ENCODE measurements at regions not wholly inside any gene's neighbourhood (a gene's known extent, or its start where the extent isn't known, plus 50 kb on each side); places are given as distances from the start of the nearest gene placed in this dataset.
A peak's percentile ranks its signal among the peaks of the same experiment; 100 is the strongest.

GRCh38 chr4:11603591-11604194 is 175.0 kb upstream of the HS3ST1 start:
- no peak for DNase-seq

- DNase-seq = no peak
Measured at GRCh38 chr4:11602606-11603340, 174.1 kb upstream of the HS3ST1 start.

- no peak for DNase-seq
Measured at GRCh38 chr4:11599064-11599463, 170.4 kb upstream of the HS3ST1 start.

- DNase-seq = no peak
Measured at GRCh38 chr4:11598591-11598990, 169.9 kb upstream of the HS3ST1 start.

- DNase-seq = no peak
Measured at GRCh38 chr4:11597506-11597905, 168.8 kb upstream of the HS3ST1 start.

- no peak for DNase-seq
Measured at GRCh38 chr4:11596989-11597388, 168.3 kb upstream of the HS3ST1 start.

- DNase-seq = no peak
Measured at GRCh38 chr4:11593576-11594116, 165.0 kb upstream of the HS3ST1 start.

GRCh38 chr4:11592276-11592675 is 163.6 kb upstream of the HS3ST1 start:
- DNase-seq = no peak

- no peak for DNase-seq
Measured at GRCh38 chr4:11590132-11590531, 161.4 kb upstream of the HS3ST1 start.

GRCh38 chr4:11589676-11590075 is 161.0 kb upstream of the HS3ST1 start:
- no peak for DNase-seq

- no peak for DNase-seq
Measured at GRCh38 chr4:11587797-11588196, 159.1 kb upstream of the HS3ST1 start.

- no peak for DNase-seq
Measured at GRCh38 chr4:11585506-11585905, 156.8 kb upstream of the HS3ST1 start.

- no peak for DNase-seq
Measured at GRCh38 chr4:11568511-11568910, 139.8 kb upstream of the HS3ST1 start.

- peak in 1 of 3 donors; percentile 18 for DNase-seq
Measured at GRCh38 chr4:11566444-11567022, 137.8 kb upstream of the HS3ST1 start.

GRCh38 chr4:11565899-11566298 is 137.2 kb upstream of the HS3ST1 start:
- no peak for DNase-seq

GRCh38 chr4:11565213-11565612 is 136.5 kb upstream of the HS3ST1 start:
- no peak for DNase-seq

- DNase-seq = no peak
Measured at GRCh38 chr4:11564021-11564420, 135.3 kb upstream of the HS3ST1 start.

- no peak for DNase-seq
Measured at GRCh38 chr4:11549525-11549924, 120.8 kb upstream of the HS3ST1 start.

- no peak for DNase-seq
Measured at GRCh38 chr4:11548597-11549082, 119.9 kb upstream of the HS3ST1 start.

- no peak for DNase-seq
Measured at GRCh38 chr4:11546391-11547175, 117.9 kb upstream of the HS3ST1 start.

- no peak for DNase-seq
Measured at GRCh38 chr4:11545651-11546050, 117.0 kb upstream of the HS3ST1 start.

GRCh38 chr4:11544211-11544610 is 115.5 kb upstream of the HS3ST1 start:
- peak; percentile 22 to 48 (median 22) for DNase-seq
